Dedifferentiated amniotic fluid mesenchymal stem cell (primary cell): ENCODE measurements at regions not wholly inside any gene's neighbourhood (a gene's known extent, or its start where the extent isn't known, plus 50 kb on each side); places are given as distances from the start of the nearest gene placed in this dataset.
A peak's percentile ranks its signal among the peaks of the same experiment; 100 is the strongest.

Experiments used
- DNase-seq: peaks from one replicate; pipeline ENCODE4 v3.0.0-alpha.2; 2016; ENCODE audit errors: extremely low spot score

DNA sequence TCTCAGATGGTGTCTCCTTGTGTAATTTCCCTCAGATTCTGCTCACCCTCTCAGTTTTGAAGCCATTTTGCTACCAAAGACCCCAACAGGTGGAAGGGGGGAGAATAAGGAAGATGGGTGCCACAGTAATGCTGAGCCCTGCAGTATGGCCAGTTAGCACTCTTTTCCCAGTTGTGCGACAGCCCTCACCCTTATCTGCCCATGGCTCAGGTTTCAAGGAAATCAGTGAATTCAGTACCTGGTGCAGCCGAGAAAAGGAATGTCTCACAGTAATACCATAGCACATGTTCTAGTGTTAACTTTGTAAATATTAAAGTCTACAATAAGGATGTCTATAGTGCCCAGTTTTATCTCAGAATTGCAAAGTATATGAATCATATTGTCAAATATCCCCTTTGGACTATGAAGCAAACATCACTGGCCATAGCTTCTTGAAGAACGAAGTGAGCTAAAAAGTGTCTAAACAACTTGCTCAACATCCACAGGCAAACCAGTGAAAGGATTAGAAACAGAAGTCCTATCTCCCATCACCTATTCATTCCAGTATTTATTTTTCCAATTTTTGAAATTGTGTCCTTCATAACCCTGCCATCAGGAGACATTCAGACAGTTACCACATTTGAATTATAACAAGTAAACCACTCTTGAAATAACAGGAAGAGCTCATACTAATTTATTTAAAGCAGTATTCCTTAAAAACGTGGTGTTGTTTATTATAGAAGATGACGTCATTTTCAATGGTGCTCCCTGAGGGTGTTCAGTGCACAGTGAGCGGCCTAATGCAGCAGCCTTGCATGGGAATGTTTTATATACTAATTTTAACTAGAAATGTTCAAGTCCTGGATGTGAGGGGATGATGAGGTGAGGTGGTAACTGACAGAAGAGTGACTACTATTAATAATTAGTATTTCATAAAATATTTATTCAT, 366.2 kb downstream of the TFAP2A start:
- DNase-seq, result no peak

GRCh38 chr6:10042280-10042679, 372.6 kb downstream of the TFAP2A start:
- DNase-seq, result no peak

GRCh38 chr6:10033223-10033829, 381.5 kb downstream of the TFAP2A start:
- DNase-seq, result peak; percentile 17

GRCh38 chr6:10031617-10032016, 383.3 kb downstream of the TFAP2A start:
- DNase-seq, result no peak

- DNase-seq, result no peak
These were observed 383.8 kb downstream of the TFAP2A start for GRCh38 chr6:10030942-10031537.

- DNase-seq, result no peak
These were observed 386.7 kb downstream of the TFAP2A start for GRCh38 chr6:10028222-10028621.

DNA sequence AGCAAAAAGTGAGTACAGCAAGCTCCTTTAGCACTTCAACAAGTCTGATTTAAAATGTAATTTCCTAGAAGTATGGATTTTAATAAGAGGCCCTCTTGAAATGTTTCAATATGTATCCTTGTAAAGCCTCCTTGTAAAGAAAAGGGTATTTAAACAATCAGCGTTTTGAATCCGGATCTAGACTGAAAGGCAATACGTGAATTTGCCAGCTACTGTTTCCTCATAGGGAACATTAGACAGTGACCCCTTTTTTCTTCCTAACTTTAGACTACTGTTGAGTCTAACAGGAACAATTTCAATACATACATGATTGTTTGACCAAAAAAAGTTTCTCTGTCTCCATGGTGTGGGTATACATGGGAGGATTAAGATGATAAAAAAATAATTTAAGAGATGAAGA, 395.0 kb downstream of the TFAP2A start:
- no peak for DNase-seq

DNA sequence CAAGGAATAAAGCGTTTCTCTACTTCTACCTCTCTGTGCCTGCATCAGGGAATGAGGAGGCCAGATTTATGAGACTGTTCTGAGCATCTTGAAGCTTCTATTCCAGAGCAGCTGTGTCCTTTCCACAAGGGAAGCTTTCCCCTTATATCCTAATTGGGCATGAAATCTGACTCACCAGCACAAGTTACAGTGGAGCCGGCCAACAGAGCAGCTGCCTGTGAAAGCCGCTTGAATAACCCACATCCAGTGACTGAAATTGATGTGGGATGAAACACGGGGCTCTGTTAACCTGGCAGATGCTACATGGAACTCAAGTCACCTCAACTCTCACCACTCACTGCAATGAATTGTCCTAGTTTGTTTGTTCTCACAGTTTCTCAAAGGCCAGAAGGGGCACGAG, 400.3 kb downstream of the TFAP2A start:
- peak; percentile 83 for DNase-seq

GRCh38 chr6:10000551-10000950, 414.3 kb downstream of the TFAP2A start:
- no peak for DNase-seq

GRCh38 chr6:9999796-10000195, 415.1 kb downstream of the TFAP2A start:
- no peak for DNase-seq

- DNase-seq, result no peak
These were observed 428.6 kb downstream of the TFAP2A start for GRCh38 chr6:9986273-9986672.

- DNase-seq, result no peak
These were observed 429.4 kb downstream of the TFAP2A start for GRCh38 chr6:9985481-9985880.

DNA sequence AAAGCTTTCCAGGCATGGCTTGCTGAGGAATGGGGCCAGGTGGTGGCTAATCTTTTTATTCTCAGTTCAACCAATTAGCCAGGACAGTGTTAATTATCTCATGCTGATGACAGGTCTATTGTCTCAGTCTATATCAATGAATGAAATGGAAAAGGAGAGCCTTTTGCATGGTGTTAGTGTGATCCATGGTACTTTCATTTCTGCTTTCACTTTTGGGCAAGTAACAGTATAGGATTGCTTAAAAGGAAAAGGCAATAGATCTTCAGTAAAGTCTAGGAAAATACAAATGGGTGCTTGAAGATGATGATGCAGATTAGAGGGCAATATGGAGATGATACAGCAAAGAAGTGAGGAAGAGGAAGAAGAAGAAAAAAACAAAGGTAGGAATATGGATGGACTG, 430.3 kb downstream of the TFAP2A start:
- DNase-seq, result no peak

DNA sequence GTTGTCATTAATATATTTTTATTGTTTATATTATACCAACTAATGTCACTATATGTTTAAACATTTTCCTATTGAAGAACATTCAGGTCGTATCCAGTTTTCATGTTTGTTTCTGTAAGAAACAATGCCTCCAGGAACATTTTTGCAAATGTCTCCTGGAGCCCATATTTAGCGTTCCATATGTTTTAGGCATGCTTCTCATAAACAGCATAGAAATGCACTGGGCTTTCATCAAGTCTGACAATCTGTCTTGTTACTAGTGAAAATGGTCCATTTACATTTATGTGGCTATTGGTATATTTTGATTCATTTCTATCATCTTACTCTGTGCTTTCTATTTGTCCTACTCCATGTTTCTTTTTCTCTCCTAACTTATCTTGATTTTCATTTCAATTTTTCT, 431.7 kb downstream of the TFAP2A start:
- no peak for DNase-seq

- no peak for DNase-seq
These were observed 432.7 kb downstream of the TFAP2A start for GRCh38 chr6:9982215-9982614.

DNA sequence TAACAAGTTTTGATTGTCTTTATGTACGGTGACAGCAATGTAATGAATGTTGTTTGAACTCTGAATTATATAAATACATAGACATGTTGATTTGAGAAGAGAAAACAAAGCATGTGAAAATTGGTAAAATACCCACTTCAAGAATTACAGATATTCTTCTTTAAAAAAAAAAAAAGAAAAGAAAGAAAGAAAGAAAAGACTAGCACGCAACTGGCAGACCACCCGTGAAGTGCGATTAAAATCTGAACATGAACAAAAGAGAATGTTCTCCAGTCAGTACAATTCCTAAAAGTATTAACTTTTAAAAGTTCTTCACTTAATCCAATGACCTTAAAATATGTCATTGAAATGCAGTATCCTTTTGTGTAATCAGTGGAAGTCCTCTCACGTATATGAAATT, 434.9 kb downstream of the TFAP2A start:
- no peak for DNase-seq

GRCh38 chr6:9978480-9978879, 436.4 kb downstream of the TFAP2A start:
- no peak for DNase-seq

- DNase-seq, result no peak
These were observed 437.5 kb downstream of the TFAP2A start for GRCh38 chr6:9977411-9977810.

DNA sequence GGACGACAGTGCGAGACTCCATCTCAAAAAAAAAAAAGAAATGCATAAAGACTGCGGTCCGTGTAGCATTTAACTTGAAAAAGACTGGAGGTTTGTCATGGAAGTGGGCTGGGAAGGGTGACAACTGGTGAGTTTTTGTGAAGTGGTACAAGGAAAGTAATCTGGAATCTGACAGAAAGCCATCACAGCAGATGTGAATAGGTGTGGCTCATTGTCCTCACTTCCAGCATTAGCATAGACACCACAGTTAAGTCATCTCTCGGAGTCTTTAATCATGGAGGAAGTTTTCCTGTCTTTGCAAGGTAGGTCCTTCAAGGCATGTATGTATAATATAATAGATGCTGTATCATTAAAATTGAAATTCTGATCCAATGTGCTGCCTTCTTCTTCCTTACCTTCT, 453.2 kb downstream of the TFAP2A start:
- no peak for DNase-seq

DNA sequence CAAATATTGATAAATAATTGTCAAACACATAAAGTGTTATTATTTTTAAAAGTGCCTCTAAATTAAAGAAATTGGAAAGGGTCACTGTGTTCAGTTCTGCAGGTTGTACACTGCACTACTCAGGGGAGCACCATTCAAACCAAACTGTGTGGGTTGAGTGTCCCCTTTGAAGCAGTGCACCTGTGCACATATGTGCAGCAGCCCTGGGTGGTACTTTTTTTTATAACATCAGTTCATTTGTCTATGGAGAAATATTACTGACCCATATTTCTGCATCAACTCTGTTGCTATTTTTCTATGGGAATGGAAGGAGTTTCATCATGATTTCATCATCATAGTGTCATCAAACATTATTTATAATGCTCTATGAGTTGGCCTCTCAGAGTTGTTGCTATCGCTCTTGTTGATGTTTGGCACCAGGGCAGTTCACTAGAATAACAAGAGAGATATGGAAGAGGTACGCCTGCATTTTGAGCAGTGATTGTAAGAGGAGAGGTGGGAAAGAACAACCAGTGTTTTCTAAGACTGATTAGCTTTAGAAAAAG, 457.6 kb downstream of the TFAP2A start:
- no peak for DNase-seq

- DNase-seq, result no peak
These were observed 466.2 kb downstream of the TFAP2A start for GRCh38 chr6:9948678-9949077.

- no peak for DNase-seq
These were observed 470.9 kb downstream of the TFAP2A start for GRCh38 chr6:9943986-9944385.

GRCh38 chr6:9943026-9943425, 471.8 kb downstream of the TFAP2A start:
- DNase-seq, result no peak
